IPS-11a (cell line): ENCODE measurements at regions not wholly inside any gene's neighbourhood (a gene's known extent, or its start where the extent isn't known, plus 50 kb on each side); places are given as distances from the start of the nearest gene placed in this dataset.
"Not testable (repeated sequence)": the region's sequence is repeated elsewhere in the genome, so short reads cannot be mapped to it uniquely, and the experiment has no call there.

Source experiments
- H3K4me3 ChIP-seq: one replicate; pipeline ENCODE4 v1.5.1; 2013; ENCODE audit warnings: low read depth, low read length, control low read depth

DNA sequence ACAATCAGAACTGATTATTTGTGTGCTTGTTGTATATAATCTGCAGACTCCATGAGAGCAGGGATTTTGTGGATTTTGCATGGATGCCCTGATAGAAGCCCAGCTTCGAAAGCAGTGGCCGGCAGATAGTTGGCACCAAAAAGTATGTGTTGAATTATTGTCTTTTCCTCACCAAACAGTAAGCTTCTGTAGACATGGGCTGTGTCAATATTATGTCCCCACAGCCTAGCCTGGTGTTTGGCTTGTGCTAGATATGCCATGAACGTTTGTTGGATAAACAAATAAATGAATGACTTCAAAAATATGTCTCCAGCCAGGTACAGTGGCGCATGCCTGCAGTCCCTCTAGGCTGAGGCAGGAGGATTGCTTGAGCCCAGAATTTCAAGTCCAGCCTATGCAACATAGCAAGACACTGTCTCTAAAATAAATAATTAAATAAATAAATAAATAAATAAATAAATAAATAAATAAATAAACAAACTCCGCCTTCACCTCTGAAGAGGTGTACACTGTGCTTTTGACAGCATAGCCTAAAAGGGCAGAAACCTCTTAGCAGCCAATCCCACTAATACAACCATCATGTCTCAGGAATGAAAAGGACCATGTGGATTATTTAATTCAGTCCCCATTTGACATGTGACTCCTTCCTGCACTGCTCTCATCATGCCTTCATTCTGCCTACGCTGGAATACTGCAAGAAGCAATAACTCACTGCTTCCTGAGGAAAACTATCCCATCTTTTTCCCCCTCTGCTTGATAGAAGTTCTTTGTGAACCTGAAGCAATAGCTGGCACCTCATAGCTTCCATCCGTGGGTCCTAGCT lies 335.2 kb downstream of the FBXW7 start:
- no peak overlapping the region for H3K4me3 ChIP-seq

DNA sequence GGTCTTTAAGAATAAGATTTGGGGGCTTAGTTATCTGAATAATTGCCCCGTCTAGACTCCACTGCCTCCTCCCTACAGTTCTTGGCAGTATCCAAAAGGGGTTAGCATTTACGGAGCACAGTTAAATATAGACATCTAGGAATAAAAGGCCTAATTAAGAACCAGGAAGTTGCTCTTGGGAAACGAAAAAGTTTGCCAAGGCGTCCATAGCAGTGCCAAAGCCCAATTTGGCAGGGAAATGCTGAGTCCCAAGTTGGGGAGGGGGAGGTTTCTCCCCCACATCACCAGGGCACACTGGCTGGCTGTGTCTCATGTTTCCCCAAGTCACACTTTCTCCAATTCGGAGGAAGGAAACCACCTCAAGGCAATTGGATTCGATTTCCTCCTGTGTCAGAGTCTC lies 338.7 kb downstream of the FBXW7 start:
- H3K4me3 ChIP-seq: no peak overlapping the region

GRCh38 chr4:152195888-152196287 lies 340.0 kb downstream of the FBXW7 start:
- no peak overlapping the region for H3K4me3 ChIP-seq

DNA sequence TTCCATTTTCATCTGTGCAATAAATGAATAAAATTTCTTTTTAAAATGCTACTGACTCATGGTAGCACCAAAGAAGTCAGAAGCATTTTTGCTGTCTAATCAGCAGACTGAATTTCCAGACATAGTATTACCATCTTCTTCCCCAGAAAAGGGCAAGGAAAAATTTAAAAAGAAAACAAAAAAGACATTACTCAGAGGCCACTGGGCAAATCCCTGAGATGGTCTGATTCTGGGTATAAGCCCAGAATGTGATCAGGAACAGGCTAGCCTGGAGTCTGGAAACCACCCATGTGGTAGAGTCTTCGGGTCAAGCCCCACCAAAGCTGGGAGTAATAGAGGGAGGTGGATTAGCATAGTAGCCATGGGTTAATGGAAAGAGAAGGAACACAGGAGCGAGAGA lies 342.8 kb downstream of the FBXW7 start:
- H3K4me3 ChIP-seq: no peak overlapping the region

- H3K4me3 ChIP-seq: no peak overlapping the region
These were observed 345.0 kb downstream of the FBXW7 start for GRCh38 chr4:152190907-152191306.

GRCh38 chr4:152189451-152190179 lies 346.3 kb downstream of the FBXW7 start:
- H3K4me3 ChIP-seq: no peak overlapping the region

GRCh38 chr4:152188801-152189200 lies 347.1 kb downstream of the FBXW7 start:
- no peak overlapping the region for H3K4me3 ChIP-seq

- H3K4me3 ChIP-seq: no peak overlapping the region
These were observed 348.2 kb downstream of the FBXW7 start for GRCh38 chr4:152187693-152188092.

GRCh38 chr4:152185786-152186550 lies 349.9 kb downstream of the FBXW7 start:
- no peak overlapping the region for H3K4me3 ChIP-seq

- no peak overlapping the region for H3K4me3 ChIP-seq
These were observed 354.7 kb downstream of the FBXW7 start for GRCh38 chr4:152181150-152181549.

DNA sequence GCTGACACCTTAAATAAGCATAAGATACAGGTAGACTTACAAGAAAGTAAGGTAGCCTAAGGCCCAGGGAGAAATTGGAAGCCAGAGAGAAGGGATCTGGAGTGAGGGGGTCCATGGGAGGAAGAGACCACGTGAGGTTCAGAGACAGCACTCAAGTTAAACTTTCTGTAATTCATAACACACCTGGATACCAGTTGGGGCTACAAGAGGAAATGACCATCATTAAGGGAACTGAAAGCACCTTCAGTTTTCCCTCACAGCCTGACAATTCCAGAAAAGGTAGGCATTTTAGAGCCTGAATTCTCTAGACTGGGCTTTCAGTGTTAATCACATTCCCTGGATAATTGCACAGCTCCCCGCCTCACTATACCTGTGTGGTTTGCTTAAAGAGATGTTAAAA lies 355.5 kb downstream of the FBXW7 start:
- no peak overlapping the region for H3K4me3 ChIP-seq

- H3K4me3 ChIP-seq: not testable (repeated sequence)
These were observed 358.4 kb downstream of the FBXW7 start for GRCh38 chr4:152177538-152177937.

DNA sequence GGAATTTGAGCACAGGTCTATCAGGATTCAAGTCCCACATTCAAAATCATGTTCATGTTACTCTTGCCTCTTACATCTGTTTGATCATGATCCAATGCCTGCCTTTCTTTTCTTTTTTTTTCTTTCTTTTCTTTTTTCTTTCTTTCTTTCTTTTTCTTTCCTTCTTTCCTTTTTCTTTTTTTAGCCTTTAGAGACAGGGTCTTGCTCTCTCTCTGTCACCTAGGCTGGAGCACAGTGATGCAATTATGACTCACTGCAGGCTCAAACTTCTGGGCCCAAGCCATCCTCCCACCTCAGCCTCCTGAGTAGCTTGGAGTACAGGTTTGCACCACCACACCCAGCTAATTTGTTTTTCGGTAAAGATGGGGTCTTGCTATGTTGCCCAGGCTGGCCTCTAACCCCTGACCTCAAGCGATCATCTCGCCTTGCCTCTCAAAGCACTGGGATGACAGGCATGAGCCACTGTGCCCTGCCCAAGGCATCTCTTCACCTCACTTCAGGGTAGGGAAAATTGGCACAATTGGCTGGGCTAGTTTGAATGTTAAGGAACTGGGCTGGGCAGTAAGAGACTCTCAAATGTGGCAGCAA lies 359.2 kb downstream of the FBXW7 start:
- no peak overlapping the region for H3K4me3 ChIP-seq

GRCh38 chr4:152175586-152175985 lies 360.3 kb downstream of the FBXW7 start:
- no peak overlapping the region for H3K4me3 ChIP-seq

- H3K4me3 ChIP-seq: no peak overlapping the region
These were observed 363.7 kb downstream of the FBXW7 start for GRCh38 chr4:152172146-152172545.

GRCh38 chr4:152171556-152171955 lies 364.3 kb downstream of the FBXW7 start:
- H3K4me3 ChIP-seq: no peak overlapping the region

GRCh38 chr4:152169683-152170082 lies 366.2 kb downstream of the FBXW7 start:
- no peak overlapping the region for H3K4me3 ChIP-seq

GRCh38 chr4:152168987-152169616 lies 366.8 kb downstream of the FBXW7 start:
- no peak overlapping the region for H3K4me3 ChIP-seq

GRCh38 chr4:152166567-152166966 lies 369.3 kb downstream of the FBXW7 start:
- H3K4me3 ChIP-seq: no peak overlapping the region

GRCh38 chr4:152165846-152166245 lies 370.0 kb downstream of the FBXW7 start:
- H3K4me3 ChIP-seq: no peak overlapping the region

DNA sequence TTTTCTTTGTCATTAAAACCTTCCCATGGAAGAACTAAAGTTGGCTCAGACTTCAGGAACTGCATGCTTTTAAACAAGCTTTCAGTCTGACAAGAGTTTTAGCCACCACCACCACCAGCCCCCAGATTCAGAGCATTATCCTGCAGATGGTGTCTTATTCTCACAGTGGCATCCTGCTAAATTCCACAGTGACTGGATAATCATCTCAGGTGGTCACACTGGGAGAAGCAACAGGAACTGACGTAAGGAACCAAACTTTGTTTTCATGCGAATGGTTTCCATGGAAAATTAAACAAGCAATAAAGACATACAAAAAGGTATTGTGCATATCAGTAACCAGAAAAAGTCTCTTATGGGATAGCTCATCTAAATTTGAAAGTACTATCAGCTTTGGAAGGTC lies 370.7 kb downstream of the FBXW7 start:
- H3K4me3 ChIP-seq: no peak overlapping the region
